Cardiac septum (tissue), 1 donor: ENCODE measurements at regions not wholly inside any gene's neighbourhood (a gene's known extent, or its start where the extent isn't known, plus 50 kb on each side); places are given as distances from the start of the nearest gene placed in this dataset.

ENCODE experiments used
- DNase-seq: peaks from one replicate; pipeline ENCODE4 v3.0.0-alpha.2; 2020; ENCODE audit warnings: low spot score
- intact Hi-C: fragments of 100-400 bp; cut with DNase I; formaldehyde crosslinking; loops from one replicate; pipeline ENCODE4 v1.14.0; 2022
- donor health status: DM: no; HTN: no; CAD: no.

DNA sequence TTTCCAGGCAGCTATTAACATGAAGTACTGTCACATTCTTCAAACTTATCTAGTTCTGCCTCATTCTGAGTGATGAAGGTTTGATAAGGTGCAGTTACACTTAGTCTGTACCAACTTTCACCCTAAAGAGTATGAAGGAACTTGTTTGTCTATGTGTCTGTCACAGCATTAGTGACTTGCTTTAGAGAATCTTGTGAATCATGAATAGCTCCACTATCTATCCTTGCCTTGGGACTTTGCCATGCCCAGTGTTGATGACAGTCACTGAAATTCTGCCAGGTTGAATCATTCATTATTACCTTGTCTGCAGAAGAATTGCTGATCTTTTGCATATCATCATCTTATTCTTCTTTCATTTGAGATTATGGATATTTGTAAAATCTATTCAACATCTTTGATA lies 50.9 kb upstream of the A1CF start:
- intact Hi-C loops = no loop called here
- no peak for DNase-seq

DNA sequence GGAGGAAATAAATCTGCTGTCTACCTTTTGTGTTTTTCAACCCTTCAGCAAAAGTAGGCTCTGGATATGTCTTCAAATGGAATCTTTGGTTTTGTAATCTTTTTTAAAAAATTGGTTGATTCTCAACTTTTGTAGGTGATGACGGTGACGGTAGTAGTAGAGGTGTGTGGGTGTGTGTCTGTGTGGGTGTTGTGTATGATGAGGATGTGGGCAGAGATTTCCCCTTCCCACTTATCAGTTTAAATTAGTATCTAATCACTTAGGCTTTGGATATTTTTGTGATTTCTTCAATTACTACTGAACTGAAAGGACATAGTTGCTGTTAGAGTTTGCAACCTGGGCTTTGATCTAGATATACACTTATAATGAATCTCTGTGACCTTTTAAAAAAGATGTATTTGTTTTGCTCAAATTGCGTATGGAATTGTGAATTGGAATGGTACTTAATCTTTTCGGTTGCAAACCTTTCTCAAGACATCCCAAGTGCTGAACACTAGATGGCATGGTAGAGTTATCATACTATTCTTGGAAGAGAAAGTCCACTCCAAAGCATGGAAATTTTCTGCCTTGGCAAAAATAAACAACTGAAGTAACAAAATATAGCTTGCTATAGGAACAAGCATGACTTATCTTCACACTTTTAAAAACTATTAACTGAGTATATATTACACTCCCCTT lies 51.9 kb upstream of the A1CF start:
- intact Hi-C loops = no loop called here
- DNase-seq = no peak

DNA sequence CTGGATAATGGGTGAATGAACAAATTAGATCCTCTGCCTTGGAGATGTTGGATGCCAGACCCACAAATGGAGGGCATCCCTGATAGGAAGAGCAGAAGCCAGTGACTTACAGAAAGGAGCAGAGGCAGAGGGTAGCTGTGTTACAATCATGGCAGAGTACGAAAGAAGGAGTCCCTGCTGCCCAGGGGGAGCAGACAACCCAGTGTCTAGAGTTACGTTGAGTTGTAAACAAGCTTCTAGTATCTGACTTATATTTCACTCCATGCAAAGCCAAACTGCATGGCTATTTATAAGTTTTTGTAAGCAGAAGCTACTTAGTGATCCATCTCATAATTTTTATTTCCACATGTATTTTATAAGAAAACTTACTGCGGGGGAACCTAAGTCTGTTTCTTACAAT lies 56.2 kb upstream of the A1CF start:
- DNase-seq = no peak
- intact Hi-C loops = loop anchor here (5.0 kb wide), 1 partner anchor 46 kb away; no protein-coding TSS in a partner anchor

DNA sequence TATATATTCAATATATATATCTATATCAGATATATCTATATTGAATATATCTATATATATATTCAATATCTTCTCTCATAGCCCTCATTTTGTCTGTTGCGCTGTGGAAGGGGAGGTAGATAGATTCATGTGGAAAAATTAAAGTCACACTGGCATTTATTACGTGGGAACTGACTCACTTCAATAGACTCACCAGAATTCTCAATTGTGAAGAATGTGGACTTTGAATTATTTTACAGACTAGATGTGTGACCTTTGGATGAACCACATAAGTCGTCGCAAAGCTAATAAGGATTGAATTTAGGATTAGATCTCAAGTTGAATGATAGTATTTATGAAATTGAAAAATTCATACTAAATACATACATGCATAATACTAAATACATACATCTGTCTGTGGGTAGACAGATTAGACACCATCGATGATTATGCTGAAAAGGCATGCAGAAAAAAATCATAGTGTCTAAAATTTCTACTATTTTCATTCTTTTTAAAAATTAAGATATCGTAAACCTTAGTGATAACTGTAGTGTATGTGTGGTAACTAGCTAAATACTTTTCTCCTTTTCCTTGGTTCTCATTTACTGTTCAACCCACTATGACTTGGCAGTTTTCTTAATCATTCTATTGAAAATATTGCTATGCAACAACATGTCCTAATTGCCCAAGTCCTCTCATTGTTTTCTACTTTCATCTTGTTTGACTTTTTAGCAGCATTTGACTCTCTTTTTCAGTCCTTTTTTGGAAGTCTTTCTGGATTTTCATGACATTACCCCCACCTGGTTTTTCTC lies 61.8 kb upstream of the A1CF start:
- intact Hi-C loops = no loop called here
- no peak for DNase-seq

DNA sequence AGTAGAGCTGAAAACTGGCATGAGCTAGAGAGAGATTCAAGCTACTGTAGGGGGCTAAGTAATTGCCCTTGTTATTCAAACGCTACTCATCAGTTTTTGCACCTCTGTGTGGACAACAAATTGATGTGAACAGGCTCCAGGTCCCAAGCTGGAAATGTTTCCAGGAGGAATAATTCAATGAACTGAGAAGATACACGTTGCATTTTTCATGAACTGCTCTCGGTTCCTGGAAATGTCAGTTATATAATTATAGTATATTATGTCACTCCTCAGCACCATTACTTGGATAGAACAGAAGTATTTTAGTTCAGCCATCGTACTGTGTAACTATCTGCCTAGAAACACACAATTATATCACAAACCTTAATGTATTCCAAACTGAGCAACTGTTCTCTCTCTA lies 65.9 kb upstream of the A1CF start:
- intact Hi-C loops = no loop called here
- no peak for DNase-seq

DNA sequence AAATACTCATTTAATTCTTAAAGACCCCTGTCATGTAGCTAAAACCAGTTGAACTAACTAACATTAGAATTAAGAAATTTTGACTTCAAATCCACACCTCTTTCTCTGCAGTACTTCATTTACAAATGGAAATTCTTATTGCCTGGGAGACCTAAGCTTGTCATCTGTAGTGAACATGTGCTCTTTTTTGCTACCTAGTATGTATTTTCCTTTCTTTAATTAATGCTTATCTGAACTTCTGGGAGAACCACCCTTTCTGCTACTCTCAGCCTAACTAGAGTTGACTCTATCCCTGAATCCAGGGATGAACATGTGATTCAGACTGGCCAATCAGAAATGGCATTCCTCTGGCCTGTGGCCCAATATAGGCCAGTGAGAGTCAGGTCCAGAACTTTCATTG lies 75.9 kb upstream of the A1CF start:
- no peak for DNase-seq
- intact Hi-C loops = no loop called here

DNA sequence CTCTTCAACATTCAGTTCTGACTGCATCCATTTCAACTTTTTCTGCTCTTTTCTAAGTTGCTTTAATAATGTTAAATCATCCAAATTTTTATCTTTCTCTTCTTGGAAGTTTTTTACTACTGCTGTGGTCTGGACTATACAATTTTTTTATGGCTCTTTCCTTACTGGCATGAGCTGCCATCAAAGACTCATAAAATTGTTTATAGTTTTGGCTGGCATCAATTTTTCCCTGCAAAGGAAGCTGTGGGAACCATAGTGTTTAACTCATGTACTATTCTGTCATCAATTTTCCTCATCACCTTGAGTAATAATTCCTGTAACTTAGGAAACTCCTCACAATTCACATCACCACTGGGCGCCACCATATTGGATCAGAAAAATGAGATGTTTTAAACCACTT lies 77.6 kb upstream of the A1CF start:
- intact Hi-C loops = no loop called here

DNA sequence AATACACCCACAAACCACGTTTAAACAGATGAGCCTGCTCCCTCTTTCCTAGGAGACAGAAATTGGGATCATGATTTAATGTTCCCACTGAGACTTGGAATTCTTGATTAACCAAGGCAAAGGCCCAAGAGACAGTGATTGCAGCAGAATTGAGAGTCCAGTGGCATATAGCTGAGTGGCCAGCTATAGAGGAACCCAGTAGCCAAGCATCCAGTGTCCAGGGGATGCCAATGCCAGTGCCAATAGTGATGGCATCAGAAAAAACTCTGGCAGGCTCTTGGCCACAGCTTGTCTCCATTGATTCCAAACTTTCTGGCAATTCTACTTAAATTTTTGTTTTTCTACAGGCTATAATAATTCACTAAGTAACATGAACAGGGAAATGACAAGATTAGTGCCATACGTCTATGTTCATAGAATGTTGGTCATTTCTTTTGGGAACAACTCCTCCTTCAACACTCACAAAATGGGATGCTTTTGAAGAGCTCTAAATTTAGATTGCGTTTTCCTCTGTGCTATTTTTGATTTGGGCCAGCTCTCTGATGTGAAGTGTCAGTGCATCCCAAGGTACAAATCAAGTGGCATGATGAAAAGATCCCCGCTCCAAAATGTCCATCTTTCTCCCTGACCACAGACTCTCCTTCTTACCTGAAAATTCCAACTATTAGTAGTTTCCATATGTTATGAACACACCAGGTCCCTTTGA lies 83.1 kb upstream of the A1CF start:
- intact Hi-C loops = no loop called here
- DNase-seq = no peak

More for the DNA sequence above, 77.6 kb upstream of the A1CF start:
- no peak for DNase-seq

DNA sequence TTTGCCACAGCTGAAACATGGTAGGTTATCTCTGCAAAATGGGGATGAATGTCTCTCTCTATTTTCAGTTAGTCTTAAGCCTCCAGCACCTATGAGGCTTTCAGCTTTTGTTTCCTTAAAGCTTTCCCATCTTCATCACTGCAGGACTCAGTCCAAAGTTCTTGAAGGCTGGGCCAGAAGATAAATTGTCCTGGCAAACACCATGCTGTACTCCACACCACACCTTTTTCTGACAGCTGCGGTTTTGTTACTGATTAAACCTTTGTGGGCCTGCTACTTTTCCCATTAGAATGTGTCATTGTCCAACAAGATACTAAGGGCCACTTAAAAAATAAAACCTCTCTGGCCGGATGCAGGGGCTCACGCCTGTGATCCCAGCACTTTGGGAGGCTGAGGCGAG lies 87.2 kb upstream of the A1CF start:
- DNase-seq = no peak
- intact Hi-C loops = no loop called here

DNA sequence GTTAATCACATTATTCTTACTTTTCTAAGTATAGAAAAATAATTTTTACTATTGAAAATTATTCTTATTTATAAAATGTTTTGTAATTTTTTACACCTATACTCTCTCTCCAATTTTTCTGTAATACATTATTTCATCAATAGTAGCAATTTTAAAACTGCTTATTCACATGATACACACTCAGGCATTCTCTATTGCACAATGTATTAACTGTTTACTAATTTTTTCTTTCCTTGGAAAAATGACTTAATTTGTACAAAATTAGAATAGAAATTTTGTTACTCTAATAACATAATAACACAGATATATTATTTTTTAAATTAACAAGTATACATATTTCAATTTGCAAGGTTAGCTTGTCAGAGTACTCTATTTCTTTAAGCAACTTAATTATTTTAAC lies 92.9 kb upstream of the PRKG1 start:
- no peak for DNase-seq
- intact Hi-C loops = no loop called here

DNA sequence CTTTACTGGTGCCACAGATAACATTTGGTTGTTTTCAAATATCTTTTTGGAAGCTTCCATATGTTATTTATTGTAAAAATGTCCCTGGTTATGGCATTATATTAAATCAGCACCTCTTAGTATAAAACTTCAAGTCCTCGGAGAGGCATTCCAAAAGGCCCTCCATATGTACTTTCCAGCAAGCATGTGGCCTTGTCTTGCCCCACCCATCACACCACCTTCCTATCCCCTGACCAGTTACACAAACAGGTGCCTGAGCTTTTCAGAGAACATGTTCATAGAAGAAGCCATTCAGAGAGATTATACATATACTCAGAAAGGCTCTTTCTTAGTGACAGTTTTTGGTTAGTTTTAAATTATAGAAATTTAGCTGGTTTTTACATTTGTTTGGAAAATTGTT lies 92.4 kb upstream of the PRKG1 start:
- DNase-seq = no peak
- intact Hi-C loops = no loop called here

DNA sequence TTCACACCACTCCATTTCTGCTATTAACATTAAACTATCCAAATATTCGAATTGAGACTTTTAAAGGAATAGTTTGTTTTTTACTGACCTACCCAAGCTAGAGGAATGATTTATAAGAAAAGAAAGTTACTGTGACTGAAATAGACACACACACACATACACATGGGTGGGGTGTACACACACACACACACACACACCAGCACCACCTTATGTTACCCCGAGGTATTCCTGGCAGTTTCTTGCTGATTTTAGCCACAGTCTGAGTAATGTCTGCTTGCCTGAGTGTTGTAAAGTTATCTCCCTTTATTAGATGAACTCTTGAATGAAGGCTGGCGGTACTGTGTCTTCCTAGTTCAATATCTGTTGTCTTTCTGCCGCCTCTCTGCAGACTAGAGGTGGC lies 91.3 kb upstream of the PRKG1 start:
- intact Hi-C loops = no loop called here
- no peak for DNase-seq

DNA sequence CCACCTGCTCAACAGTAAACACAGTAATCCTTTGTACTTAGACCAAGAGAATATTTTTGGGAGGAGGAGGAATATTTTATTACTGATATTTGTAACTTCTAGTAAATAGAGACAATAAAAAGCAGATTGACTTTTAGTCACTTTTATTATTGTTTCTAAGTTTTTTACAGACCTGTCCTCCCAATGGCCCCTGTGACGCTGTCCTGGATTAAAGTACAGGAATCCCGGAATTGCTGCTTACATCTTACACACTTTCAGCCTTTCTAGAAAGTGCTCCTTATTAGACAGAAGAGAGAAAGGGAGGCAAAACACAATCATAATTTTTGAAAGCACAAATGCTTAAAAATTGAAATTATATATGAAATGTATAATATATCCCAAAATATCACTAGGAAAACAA lies 86.4 kb upstream of the PRKG1 start:
- DNase-seq = no peak
- intact Hi-C loops = loop anchor here (5.0 kb wide), 1 partner anchor 46 kb away; no protein-coding TSS in a partner anchor

DNA sequence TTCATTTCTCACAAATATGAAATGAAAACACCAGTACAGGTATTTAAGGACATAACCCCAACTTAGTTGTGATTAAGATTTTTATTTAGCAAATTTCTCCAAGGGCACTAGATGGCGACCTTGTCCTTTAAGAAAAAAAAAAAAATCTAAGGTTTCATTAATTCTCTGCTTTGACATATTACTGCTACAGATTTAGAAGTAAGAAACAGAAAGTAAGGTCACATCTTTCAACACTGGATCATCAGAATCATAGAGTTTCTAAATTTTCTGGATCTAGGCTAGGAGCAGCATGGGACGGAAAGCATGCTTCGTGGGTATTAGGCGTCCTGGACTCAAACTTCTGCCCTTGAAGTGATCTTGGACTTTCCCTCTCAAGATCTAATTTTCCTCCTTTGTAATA lies 85.5 kb upstream of the PRKG1 start:
- intact Hi-C loops = loop anchor here (5.0 kb wide), 1 partner anchor 46 kb away; no protein-coding TSS in a partner anchor
- no peak for DNase-seq

DNA sequence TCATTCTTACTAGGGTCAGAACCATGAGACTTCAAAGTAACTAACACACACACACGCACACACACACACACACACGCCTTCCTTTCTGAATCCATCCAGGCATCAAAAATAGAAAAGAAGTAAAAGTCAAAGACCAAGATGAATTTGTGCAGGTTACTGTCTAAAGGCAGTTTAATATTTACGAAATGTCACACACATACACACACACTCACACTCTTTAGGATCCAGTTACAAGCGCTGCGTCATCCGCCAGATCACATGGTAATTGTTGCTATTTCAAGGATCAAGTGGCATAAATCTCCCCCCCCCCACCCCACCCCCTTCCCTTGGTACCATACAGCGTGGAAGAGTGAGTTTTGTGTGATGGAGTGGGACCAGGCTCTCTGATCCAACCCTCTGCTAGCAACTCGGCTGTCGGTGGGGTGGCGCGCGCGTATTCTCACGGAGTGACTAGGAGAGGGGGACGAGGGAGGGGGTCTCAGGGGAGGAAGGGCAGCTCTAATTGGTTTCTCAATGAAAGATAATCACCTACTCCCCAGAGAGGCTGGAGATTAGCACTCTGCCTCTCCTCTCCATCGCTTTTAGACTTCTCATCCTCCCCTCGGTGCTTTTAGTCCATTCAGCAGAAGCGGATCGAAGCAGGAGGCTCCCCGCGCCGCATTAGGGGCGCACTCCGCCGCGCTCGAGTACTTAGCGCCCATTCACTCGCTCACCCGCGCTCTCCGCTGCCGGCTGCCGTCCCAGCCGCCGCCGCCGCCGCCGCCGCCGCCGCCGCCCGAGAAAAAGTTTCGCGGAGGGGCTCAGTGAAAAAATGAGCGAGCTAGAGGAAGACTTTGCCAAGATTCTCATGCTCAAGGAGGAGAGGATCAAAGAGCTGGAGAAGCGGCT lies 83.5 kb upstream of the PRKG1 start:
- peak; percentile 80 for DNase-seq
- intact Hi-C loops = loop anchor here (5.0 to 10.0 kb wide), 2 partner anchors 704 to 1226 kb away; partner anchors contain the start of gene CSTF2T

DNA sequence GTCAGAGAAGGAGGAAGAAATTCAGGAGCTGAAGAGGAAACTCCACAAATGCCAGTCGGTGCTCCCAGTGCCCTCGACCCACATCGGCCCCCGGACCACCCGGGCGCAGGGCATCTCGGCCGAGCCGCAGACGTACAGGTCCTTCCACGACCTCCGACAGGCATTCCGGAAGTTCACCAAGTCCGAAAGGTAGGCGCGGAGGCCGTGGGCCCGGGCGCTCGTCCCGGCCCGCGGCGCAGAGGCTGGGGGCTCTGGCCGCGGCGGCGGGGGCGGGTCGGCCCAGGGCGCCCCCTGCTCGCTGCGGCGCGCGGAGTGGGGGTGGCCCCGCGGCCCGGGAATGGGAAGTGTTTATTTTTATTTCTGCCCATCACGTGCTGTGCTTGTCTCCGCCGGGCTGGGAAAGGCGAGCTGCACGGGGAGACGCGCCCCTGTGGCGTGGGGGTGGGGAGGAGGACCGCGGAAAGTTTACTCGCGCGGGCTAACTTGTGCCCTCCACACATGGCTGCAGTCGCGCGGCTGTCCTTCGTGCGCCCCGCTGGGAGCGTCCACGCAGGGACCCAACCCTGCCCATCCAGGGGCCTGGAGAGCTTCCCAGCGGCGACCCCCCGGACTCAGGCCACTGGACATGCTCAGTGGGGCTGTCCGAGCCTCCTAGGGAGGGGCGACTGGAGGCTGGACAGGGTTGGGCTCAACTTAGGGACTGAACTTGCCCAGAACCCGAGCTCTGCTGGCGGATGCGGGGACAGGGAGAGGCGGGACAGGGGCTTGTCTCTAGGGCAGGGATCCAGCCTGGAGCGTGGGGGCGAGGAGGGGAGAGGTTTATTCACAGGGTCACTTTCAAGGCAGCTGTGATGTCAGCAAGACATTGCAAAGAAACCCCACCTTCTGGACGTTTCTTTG lies 82.6 kb upstream of the PRKG1 start:
- DNase-seq = peak; percentile 80
- intact Hi-C loops = loop anchor here (5.0 to 10.0 kb wide), 2 partner anchors 703 to 1226 kb away; partner anchors contain the start of gene CSTF2T

DNA sequence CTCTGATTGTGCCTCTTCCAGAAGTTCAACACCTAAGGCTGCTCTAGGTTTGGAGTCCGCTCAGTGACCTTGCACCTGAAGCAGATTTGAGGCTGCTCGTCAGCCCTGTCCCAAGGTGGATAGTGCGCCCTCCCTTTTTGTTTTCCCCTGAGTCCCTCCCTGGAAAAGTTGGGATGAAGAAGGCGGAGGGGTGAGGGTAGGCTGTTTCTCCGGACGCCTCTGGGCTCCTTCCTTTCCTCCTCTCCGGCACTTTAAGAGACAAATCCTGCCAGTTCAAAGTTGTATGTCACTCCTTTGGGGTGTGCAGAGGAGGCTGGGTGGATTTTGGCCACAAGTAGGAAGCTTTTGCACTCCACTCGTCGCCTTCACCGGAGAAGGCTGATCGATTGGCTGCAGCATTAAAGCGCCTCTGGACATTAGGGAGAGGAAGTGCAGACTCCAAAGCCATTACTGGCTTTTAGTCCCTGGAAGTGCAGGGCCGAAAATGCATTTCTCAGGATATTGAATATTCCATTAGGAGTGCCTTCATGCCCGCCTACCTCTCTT lies 81.9 kb upstream of the PRKG1 start:
- intact Hi-C loops = loop anchor here (5.0 to 10.0 kb wide), 2 partner anchors 702 to 1225 kb away; partner anchors contain the start of gene CSTF2T
- no peak for DNase-seq
